ENCODE measurements at regions not wholly inside any gene's neighbourhood (a gene's known extent, or its start where the extent isn't known, plus 50 kb on each side); places are given as distances from the start of the nearest gene placed in this dataset.

DNA sequence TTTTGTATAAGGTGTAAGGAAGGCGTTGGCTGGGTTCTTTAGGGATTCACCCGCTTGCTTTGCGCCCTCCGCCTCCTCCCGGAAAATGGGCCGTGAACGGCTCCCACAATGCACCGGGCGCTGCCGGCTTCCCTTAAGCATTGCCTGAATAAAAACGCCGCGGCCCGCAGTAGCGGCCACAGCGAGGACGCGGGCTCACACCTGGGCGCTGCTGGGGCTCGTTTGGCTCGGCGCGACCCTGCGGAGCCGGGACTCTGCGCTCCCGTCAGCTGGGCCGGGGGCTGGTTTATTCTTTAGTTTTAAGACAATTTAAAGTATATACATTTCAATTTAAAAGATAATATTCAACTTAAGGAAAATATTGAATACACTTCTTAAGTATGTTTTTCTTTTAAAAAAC is 343.5 kb upstream of the RGMA start:
- Histone ChIP-seq H2BK15ac (ENCODE audit: low read depth, low read length) (no peak overlapping the region), H3K4me3 (ENCODE audit: insufficient read depth, low read depth, low read length) (no peak overlapping the region), H3K4ac (ENCODE audit: low read depth, low read length) (no peak overlapping the region), H3K23ac (ENCODE audit: low read depth, low read length) (no peak overlapping the region), H2BK120ac (ENCODE audit: low read depth, low read length) (no peak overlapping the region), H2AK5ac (ENCODE audit: low read depth, low read length) (no peak overlapping the region), H3K4me1 (ENCODE audit: control insufficient read depth, insufficient read depth, low read length) (no peaks in the 10 kb centered on the region), H4K8ac (ENCODE audit: low read depth in 2 of 2, low read length in 2 of 2) (no peak overlapping the region), H2AK9ac (replicated peaks; ENCODE audit: low read depth, low read length, poor library complexity) (no peak overlapping the region), H4K5ac (ENCODE audit: low read depth, low read length) (no peak overlapping the region), H3K9ac (ENCODE audit: low read depth, low read length) (no peak overlapping the region), H3K56ac (ENCODE audit: extremely low read depth, insufficient read depth, low read length) (no peak overlapping the region), H3K9me3 (ENCODE audit: control insufficient read depth, insufficient read depth, low read length) (peaks cover 28% of the 10 kb centered on the region), H4K20me1 (ENCODE audit: insufficient read depth, low read length) (no peaks in the 10 kb centered on the region), H3K27ac (ENCODE audit: insufficient read depth, low read length) (no peak overlapping the region), H3K79me1 (ENCODE audit: low read depth in 1 of 2, low read length in 2 of 2) (no peaks in the 10 kb centered on the region), H4K91ac (ENCODE audit: insufficient read depth, low read depth, low read length) (no peak overlapping the region), H3K9me1 (ENCODE audit: insufficient read depth, low read length) (no peaks in the 10 kb centered on the region), H2BK20ac (ENCODE audit: low read depth, low read length) (no peak overlapping the region), H3K36me3 (ENCODE audit: control insufficient read depth, insufficient read depth, low read length) (no peaks in the 10 kb centered on the region), H3K4me2 (ENCODE audit: low read depth, low read length) (no peak overlapping the region), H3K27me3 (ENCODE audit: control insufficient read depth, insufficient read depth, low read length) (no peaks in the 10 kb centered on the region), H2AFZ (replicated peaks; ENCODE audit: low read length, poor library complexity) (no peak overlapping the region), H3K14ac (replicated peaks; ENCODE audit: low read depth, low read length) (no peak overlapping the region), H3K18ac (ENCODE audit: low read depth, low read length) (no peak overlapping the region), H2BK5ac (ENCODE audit: low read depth, low read length, poor library complexity, severe bottlenecking) (no peak overlapping the region)
- DNase-seq (no peak), ATAC-seq (ENCODE audit: low read depth) (no peak)
- dilution Hi-C loops (cut with HindIII; ENCODE audit: low sequenced_read_pairs, unreplicated experiment) = no loop called here
- 90% methylated on average over 8 of the region's 28 CpGs; no CpG with 5 or more reads in 1 of the 2 experiments for WGBS, 2 experiments (ENCODE audit: extremely low coverage in 2 of 2, insufficient read length in 1 of 2)
- no peak for TF ChIP-seq RCOR1 (IDR thresholded peaks at IDR 0.05; ENCODE audit: insufficient replicate concordance, low read length)
- TF ChIP-seq, protein P1, sequence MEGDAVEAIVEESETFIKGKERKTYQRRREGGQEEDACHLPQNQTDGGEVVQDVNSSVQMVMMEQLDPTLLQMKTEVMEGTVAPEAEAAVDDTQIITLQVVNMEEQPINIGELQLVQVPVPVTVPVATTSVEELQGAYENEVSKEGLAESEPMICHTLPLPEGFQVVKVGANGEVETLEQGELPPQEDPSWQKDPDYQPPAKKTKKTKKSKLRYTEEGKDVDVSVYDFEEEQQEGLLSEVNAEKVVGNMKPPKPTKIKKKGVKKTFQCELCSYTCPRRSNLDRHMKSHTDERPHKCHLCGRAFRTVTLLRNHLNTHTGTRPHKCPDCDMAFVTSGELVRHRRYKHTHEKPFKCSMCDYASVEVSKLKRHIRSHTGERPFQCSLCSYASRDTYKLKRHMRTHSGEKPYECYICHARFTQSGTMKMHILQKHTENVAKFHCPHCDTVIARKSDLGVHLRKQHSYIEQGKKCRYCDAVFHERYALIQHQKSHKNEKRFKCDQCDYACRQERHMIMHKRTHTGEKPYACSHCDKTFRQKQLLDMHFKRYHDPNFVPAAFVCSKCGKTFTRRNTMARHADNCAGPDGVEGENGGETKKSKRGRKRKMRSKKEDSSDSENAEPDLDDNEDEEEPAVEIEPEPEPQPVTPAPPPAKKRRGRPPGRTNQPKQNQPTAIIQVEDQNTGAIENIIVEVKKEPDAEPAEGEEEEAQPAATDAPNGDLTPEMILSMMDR (conservative IDR thresholded peaks at IDR 0.05; ENCODE audit: low read depth, low read length) = no peak
- TF ChIP-seq, protein P2, sequence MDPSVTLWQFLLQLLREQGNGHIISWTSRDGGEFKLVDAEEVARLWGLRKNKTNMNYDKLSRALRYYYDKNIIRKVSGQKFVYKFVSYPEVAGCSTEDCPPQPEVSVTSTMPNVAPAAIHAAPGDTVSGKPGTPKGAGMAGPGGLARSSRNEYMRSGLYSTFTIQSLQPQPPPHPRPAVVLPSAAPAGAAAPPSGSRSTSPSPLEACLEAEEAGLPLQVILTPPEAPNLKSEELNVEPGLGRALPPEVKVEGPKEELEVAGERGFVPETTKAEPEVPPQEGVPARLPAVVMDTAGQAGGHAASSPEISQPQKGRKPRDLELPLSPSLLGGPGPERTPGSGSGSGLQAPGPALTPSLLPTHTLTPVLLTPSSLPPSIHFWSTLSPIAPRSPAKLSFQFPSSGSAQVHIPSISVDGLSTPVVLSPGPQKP (IDR thresholded peaks at IDR 0.05; ENCODE audit: borderline replicate concordance, low read depth, low read length) = no peak
- no peak for TF ChIP-seq POLR2A (IDR thresholded peaks at IDR 0.05; ENCODE audit: low read depth, low read length)
- no peak for TF ChIP-seq RAD21 (IDR thresholded peaks at IDR 0.05; ENCODE audit: low read length)
- TF ChIP-seq RFX5 (IDR thresholded peaks at IDR 0.05; ENCODE audit: low read depth, low read length) = no peak
- no peak for TF ChIP-seq CHD1 (IDR thresholded peaks at IDR 0.05; ENCODE audit: low read depth, low read length)
- no peak for TF ChIP-seq CEBPB (IDR thresholded peaks at IDR 0.05; ENCODE audit: low read depth, low read length)
- TF ChIP-seq MXI1 (IDR thresholded peaks at IDR 0.05; ENCODE audit: borderline replicate concordance, low read depth, low read length) = no peak
- TF ChIP-seq NFE2L2 (IDR thresholded peaks at IDR 0.05; ENCODE audit: low read depth, low read length) = no peak
- no peak for TF ChIP-seq MAFK (IDR thresholded peaks at IDR 0.05; ENCODE audit: low read depth, low read length)
- TF ChIP-seq, protein P3, sequence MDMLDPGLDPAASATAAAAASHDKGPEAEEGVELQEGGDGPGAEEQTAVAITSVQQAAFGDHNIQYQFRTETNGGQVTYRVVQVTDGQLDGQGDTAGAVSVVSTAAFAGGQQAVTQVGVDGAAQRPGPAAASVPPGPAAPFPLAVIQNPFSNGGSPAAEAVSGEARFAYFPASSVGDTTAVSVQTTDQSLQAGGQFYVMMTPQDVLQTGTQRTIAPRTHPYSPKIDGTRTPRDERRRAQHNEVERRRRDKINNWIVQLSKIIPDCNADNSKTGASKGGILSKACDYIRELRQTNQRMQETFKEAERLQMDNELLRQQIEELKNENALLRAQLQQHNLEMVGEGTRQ (IDR thresholded peaks at IDR 0.05; ENCODE audit: low read depth, low read length) = no peak
- TF ChIP-seq SMC3 (IDR thresholded peaks at IDR 0.05; ENCODE audit: low read depth, low read length) = no peak
- no peak for TF ChIP-seq FOS (IDR thresholded peaks at IDR 0.05; ENCODE audit: low read depth, low read length)
- no peak for TF ChIP-seq BHLHE40 (IDR thresholded peaks at IDR 0.05; ENCODE audit: low read depth, low read length)
- no peak for TF ChIP-seq MAZ (IDR thresholded peaks at IDR 0.05; ENCODE audit: borderline replicate concordance, low read depth, low read length)
- CTCF ChIA-PET = no interaction called here
- no TSS peak for BruUV-seq (replicated peaks)
- intact Hi-C loops (cut with micrococcal nuclease) = no loop called here
- in situ Hi-C loops (cut with MboI; ENCODE audit: low sequenced_read_pairs) = no loop called here
- POLR2A ChIA-PET (ENCODE audit: unreplicated experiment) = no interaction called here
